ENCODE measurements at regions not wholly inside any gene's neighbourhood (a gene's known extent, or its start where the extent isn't known, plus 50 kb on each side); places are given as distances from the start of the nearest gene placed in this dataset.

DNA sequence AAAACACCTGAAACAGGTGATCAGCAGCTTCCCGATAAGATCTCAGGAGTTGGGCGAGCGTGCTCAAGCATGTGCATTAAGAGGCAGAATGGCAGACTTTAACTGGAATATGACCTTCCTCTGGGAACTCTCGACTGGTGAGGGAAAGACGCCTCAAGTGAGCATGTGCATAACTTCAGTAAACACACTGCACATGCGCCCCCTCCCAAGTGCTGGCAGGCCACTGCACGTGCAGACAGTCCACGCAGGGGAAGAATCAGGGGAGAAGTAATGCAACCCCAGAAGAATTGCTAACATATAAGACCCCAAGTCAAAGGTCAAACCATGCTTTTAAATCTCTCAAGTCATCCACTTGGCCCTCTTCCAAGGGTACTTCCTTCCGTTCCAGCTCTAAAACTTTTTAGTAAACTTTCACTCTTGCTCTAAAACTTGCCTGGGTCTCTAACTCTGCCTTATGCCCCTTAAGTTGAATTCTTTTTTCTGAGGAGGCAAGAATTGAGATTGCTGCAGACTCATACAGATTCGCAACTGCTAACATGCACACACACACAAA lies 541.0 kb downstream of the TNS3 start:
- no peak for DNase-seq

DNA sequence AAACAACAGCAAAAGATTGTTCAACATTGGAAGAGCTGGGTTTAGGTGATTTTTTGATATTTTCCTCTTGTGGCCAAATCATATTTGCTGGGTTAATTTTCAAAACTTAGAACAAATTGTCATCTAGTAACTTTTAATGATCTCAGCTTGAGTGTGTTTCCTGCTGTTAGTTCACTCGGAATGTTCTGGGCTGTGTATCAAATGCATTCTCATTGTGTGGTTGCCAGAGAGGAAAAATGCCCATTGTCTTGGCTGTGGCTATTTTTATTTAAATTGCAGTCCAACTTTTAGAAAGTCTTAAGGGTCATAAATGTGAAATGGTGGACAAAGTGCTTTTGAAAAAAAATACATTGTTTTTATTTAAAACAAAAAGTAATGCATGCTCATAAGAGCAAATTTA lies 542.0 kb downstream of the TNS3 start:
- DNase-seq = no peak

DNA sequence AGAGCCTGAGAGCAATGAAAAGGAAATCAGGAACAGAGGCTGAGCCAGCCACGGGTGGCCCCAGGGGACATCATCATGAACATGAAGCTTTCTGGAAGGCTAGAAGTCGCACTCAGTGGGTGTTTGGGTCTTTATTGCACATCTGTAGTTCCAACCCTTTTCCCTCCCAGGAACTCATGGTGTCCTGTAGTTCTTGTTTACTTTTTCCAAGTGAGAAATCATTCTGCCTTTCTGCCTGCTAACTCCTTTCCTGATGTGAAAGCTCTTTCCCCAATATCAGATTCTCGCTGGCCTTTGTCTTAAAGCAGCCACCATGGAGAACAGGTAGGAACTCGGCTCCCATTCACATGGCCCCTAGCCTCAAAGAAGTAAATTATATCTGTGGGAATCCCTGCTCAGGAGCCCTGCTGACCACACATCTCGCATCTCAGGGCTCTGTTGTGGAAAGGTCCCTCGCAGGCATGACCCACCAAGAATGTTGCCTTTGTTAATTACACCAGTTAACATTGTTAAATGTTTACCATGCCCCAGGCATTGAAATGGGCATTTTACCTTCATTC lies 542.7 kb downstream of the TNS3 start:
- no peak for DNase-seq

DNA sequence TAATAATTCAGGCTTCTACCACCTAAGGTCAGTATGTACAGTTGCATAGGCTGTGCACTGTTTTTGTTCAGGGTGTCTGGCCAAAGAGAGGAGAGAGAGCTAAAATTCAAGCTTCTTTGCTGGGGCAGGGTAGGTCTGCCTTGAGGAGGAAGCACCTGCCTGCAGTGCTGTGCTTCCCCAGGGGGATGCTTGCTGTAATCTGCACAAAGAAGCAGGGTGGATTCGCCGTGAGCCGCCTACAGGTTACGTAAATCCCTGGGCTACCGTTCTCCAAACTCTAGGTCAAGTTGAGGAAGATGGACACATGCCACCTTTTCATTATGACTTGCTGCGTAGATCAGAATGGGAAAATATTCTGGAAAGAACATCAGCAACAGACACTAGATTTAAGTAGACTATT lies 543.3 kb downstream of the TNS3 start:
- DNase-seq = no peak

DNA sequence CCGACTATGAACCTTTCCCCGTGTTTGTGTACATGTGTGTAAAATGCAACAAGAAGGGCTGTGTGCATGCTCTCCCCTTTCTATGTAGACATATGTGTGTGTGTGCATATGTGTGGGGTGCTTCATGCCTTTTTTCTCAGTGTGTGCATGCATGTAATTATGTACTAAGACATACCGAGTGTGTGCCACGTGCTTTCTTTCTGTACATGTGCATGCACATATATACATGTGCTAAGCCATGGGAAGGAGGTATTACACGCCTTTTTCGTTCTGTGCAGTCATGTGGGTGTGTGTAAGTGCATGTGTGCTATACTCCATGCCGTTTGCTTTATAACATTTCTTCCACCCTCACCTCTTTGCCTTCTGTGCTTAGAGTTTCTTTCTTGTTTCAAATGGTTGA lies 544.3 kb downstream of the TNS3 start:
- DNase-seq = no peak

- no peak for DNase-seq
Measured at GRCh38 chr7:47036909-47037308, 545.0 kb downstream of the TNS3 start.

DNA sequence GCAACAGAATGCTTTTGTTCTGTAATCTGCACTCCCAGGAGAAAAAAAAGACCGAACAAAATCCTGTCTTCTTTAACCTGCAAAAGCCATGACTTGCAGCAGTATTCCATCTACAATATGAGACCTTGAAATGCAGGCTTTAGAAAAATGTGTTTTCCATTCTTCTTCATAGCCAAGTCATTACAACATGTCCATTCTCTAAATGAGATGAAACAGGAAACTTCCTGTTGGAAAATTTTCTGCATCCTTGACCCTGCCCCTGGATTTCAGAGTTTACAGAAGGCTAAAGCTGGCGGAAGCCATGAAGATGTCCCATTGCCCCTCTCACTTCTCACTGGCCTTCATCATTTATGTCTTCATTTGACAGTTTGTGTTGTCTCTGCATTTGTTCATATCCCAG lies 546.4 kb downstream of the TNS3 start:
- DNase-seq = no peak

DNA sequence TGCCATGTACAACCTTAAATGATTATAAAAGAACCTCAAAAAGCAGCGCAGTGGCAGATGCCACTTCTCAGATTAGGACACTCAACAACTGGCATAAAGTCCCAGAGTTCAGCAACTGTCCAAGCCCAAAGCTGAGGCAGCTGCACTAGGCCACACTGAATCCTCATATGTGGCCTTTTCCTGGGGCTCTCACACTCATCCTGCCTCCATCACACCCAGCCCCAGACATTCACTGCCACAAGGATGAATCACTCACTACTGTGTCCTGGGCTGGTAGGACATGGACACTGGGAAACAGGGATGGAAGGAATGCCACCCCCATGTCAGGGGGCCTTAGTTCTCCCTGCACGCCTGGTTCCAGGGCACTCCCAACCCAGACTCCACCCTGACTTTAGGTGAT lies 547.7 kb downstream of the TNS3 start:
- DNase-seq = no peak

DNA sequence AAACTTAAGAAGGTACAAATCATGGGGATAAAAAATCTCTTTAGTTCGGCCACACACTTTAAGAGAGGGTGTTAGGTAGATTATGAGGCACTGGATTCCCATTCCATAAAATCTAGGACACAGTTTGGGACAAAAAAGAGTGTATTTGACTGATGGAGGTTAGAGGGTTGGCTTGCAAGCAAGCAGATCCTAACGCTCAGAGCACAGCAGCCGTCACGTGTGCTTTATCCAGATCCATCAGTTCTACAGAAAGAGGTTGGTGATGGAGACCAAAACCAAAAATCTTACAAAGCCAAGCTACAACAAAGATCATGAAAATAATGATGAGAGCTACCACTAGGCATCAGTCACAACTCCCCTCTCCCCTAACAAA lies 549.4 kb downstream of the TNS3 start:
- DNase-seq = no peak

DNA sequence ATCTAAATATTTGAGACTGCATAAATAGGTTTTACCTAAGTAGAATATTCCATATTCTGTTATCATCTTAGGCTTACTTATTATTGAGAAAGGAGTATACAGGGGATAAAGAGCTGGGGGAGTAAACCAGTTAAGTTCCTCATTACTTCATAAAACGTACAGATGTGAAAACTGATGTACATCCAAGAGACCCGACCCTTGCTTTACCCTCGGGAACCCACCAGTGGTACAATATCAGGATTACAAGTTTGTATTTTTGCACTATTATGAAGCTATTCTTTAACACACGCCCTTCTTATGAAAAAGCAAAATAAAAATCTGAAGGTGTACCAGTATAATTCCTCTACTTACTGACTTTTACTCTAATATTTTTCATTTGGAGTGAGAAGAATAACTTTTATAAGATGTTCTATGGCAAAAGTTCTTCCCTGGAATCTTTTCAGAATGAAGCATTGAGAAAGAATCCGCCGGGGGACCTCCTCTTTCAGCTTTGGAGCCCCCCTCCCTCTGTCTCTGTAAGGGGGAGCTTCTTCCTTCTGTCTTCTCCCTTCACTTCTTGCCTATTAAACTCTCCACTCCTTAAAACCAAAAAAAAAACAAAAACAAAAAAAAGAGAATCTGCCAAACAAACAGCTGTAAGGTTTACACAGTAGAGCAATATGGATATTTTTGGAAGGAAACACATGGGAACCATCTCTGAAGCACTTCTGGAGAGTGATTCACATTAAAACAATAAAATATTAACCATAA lies 550.0 kb downstream of the TNS3 start:
- DNase-seq = no peak

- DNase-seq = no peak
Measured at GRCh38 chr7:47028284-47028683, 553.6 kb downstream of the TNS3 start.

DNA sequence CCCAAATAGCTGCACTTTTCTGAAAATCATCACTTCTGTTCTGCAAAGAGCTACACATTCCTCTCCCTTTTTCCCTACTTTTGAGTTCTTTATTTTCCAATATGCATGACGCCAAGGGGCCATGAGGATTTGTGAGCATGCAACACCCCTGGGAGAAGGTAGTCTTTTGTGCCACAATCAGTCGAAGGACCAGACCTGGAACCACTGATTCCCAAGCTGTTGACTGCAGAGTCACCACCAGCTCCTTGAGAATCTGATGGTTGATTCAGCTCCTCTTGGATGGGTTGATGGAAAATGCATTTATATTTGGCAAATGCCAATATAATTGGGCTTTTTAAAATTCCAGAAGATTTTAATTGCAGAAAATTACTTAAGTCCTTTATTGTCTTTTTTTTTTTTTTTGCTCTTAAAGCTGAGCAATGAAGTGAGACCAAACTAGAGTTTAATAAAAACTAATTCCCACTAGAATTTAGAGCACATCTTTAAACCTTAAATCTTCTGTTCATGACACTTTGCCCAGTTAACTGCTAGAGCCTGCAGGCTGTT lies 554.1 kb downstream of the TNS3 start:
- DNase-seq = no peak

DNA sequence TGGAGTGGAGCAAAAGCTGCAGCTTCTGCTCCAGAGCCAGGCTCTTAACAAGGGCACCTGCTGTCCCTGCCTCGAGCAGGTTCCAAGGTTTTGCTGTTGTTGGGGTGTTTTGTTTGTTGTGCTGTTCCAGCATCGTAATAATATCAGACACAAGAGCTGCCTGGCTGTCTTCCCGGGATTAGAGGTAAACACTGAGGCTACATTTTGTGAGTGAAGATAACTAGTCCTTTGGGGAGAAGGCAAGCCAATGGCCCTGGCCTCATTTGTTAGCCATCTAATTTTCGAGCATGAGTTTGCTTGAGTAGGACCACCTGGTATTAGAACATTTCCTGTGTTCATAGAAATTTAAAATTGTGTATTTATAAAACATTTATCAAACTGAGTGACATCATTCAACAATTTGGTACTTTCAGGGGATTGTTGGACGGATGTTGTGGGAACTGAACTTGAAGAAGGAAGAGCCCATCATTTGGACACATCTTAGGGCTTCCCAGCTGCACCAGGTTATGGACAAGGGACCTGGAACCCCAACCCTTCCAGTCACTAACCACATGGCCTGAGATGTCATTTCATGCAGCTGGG lies 555.0 kb downstream of the TNS3 start:
- DNase-seq = peak; percentile 5

- DNase-seq = no peak
Measured at GRCh38 chr7:47024991-47025390, 556.9 kb downstream of the TNS3 start.

DNA sequence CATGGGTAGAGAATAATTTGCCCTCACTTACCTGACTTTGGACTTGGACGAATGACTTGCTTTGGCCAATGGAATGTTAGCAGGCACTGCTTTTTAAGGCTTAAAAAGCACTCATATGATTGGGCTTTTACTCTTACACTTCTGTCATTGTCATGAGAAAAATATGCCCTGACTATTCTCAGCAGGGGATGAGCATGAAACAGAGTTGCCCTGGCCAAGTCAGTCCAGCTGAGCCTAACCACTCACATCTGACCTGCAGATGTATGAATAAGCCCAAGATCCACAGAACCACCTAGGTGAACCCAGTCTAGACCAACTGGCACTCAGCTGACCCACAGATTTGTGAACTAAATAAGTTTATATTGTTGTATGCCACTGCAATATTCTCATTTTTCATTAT lies 573.5 kb downstream of the TNS3 start:
- DNase-seq = no peak

GRCh38 chr7:47007471-47007870 lies 574.4 kb downstream of the TNS3 start:
- DNase-seq = no peak

DNA sequence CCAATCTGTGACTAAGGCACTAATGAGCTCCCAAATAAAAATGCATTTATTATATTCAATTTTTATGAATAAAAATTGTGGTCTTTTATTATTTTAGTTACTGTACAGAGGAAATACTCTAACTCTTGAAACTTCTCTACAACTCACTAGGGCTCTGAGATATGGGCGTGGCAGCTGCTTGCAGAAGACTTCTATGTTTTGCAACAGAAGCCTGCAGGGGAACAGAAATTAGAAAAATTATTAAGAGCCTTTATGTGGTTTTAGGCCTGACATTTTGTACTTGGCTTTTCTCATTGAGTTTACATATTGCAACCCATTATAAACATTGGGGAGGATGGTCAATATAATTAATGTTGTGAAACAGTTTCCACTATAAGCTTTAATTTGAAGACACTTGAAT lies 581.4 kb downstream of the TNS3 start:
- no peak for DNase-seq

- no peak for DNase-seq
Measured at GRCh38 chr7:46999866-47000265, 582.0 kb downstream of the TNS3 start.

DNA sequence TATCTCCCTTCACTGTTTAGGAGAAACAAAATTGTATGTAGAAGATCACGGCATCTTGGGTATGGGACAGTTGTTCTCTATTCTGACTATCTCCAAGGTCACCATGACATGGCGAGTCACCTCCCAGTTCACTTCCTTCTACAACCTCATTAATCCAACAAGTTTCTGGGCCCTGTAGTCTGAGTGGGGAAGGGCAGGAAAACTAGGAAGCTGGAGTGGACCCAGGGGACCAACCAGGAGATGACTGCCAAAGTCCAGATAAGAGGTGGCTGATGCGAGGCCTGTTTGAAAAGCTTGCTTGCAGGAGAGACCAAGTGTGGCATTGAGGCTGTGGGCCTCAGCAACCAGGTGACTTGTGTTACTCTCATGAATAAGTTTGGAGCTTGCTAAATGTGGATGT lies 584.9 kb downstream of the TNS3 start:
- no peak for DNase-seq

DNA sequence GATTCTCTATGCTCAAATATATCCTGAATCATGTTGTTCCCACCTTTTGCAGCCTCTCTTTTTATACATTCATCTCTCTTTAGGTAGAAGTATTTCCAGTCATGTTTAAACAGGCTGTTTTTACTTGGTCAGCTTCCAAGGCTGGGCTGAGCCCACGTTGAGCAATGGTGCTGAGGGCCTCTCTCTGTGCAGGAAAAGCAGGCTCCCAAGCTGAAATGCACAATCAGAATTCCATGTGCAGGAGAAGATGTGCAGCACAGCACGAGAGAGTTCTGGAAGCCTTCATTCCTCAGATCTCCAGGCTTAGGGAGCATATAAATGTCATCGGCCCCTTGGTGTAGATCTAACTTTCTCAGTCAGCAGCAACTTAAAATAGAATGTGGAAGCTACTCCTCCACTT lies 588.5 kb downstream of the TNS3 start:
- DNase-seq = no peak

DNA sequence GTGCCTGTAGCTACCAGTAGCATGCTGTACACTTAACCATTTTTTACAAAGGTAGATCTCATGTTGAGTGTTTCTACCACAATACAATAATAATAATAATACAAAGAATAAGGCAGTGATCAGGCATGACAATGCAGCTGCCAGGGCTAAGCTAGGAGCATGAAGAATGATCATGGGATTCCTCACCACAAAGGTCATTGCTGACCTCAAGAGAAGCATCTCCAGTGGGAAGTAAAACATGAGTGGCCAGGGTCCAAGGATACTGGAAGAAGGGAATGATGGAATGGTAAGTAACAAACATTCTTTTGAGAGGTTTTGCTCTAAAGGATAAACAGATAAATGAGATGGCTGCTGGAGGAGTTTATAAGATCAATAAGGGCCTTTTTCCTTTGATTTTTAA lies 591.1 kb downstream of the TNS3 start:
- no peak for DNase-seq

DNA sequence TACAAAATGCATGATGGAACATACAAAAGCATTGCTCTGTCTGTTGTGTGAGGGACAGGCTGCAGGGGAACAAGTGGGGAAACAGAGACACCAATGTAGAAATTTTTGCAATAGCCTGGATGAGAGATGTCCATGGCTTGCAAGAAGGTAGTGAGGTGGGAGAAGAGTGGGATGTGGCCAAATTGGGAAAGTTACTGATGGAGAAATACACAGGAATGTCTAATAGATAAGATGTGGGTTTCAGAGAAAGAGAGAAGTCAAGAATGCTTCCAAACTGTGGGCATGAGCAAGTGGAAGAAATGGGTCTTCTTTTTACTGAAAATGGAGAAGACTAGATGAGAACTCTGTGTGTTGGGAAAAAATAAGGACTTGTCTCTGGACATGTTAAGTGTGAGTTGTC lies 592.7 kb downstream of the TNS3 start:
- DNase-seq = no peak

- no peak for DNase-seq
Measured at GRCh38 chr7:46982928-46983327, 599.0 kb downstream of the TNS3 start.

- no peak for DNase-seq
Measured at GRCh38 chr7:46979439-46979838, 602.5 kb downstream of the TNS3 start.

Data from NCI-H345 (cell line).